ENCODE measurements at regions not wholly inside any gene's neighbourhood (a gene's known extent, or its start where the extent isn't known, plus 50 kb on each side); places are given as distances from the start of the nearest gene placed in this dataset.

- Histone ChIP-seq H3K36me3 (no peaks in the 10 kb centered on the region), H3K9me3 (no peaks in the 10 kb centered on the region), H3K27ac (no peak overlapping the region), H3K4me1 (no peaks in the 10 kb centered on the region), H3K27me3 (no peaks in the 10 kb centered on the region), H3K4me3 (no peak overlapping the region)
- DNase-seq (no peak), ATAC-seq (no peak)
- 73% methylated on average over 10 of the region's 10 CpGs for WGBS (ENCODE audit: insufficient coverage, low coverage, low lambda C conversion rate, missing lambda C conversion rate)
- intact Hi-C loops (cut with DNase I) = no loop called here
- no peak for TF ChIP-seq CTCF (IDR thresholded peaks at IDR 0.05)
- TF ChIP-seq POLR2A (IDR thresholded peaks at IDR 0.05) = no peak
Measured at GRCh38 chr2:136486115-136486514, 279.2 kb upstream of the THSD7B start.

- intact Hi-C loops (cut with DNase I) = no loop called here
- no peaks in the 10 kb centered on the region for H3K36me3 ChIP-seq
- TF ChIP-seq CTCF (IDR thresholded peaks at IDR 0.05) (no peak), POLR2A (IDR thresholded peaks at IDR 0.05) (no peak)
- DNase-seq (no peak), ATAC-seq (no peak)
- H3K4me3 ChIP-seq = no peak overlapping the region
- no peaks in the 10 kb centered on the region for H3K9me3 ChIP-seq
- H3K27ac ChIP-seq = no peak overlapping the region
- H3K4me1 ChIP-seq = no peaks in the 10 kb centered on the region
- 44% methylated on average over 3 of the region's 3 CpGs for WGBS (ENCODE audit: insufficient coverage, low coverage, low lambda C conversion rate, missing lambda C conversion rate)
- no peaks in the 10 kb centered on the region for H3K27me3 ChIP-seq
Measured at GRCh38 chr2:136482966-136483365, 282.4 kb upstream of the THSD7B start.

- Histone ChIP-seq H3K4me3 (no peak overlapping the region), H3K36me3 (no peaks in the 10 kb centered on the region), H3K4me1 (no peaks in the 10 kb centered on the region), H3K27ac (no peak overlapping the region), H3K27me3 (no peaks in the 10 kb centered on the region), H3K9me3 (no peaks in the 10 kb centered on the region)
- DNase-seq (no peak), ATAC-seq (no peak)
- WGBS (ENCODE audit: insufficient coverage, low coverage, low lambda C conversion rate, missing lambda C conversion rate) = 79% methylated on average over 2 of the region's 2 CpGs
- no peak for TF ChIP-seq CTCF (IDR thresholded peaks at IDR 0.05)
- TF ChIP-seq POLR2A (IDR thresholded peaks at IDR 0.05) = no peak
- intact Hi-C loops (cut with DNase I) = no loop called here
Measured at GRCh38 chr2:136482006-136482405, 283.3 kb upstream of the THSD7B start.

- no CpG with 5 or more reads among the region's 2 CpGs for WGBS (ENCODE audit: insufficient coverage, low coverage, low lambda C conversion rate, missing lambda C conversion rate)
- H3K27ac ChIP-seq = no peak overlapping the region
- no peak for TF ChIP-seq CTCF (IDR thresholded peaks at IDR 0.05)
- no peak for TF ChIP-seq POLR2A (IDR thresholded peaks at IDR 0.05)
- no peaks in the 10 kb centered on the region for H3K27me3 ChIP-seq
- no peak for DNase-seq
- no peaks in the 10 kb centered on the region for H3K36me3 ChIP-seq
- no peak for ATAC-seq
- intact Hi-C loops (cut with DNase I) = no loop called here
- no peaks in the 10 kb centered on the region for H3K4me1 ChIP-seq
- no peaks in the 10 kb centered on the region for H3K9me3 ChIP-seq
- no peak overlapping the region for H3K4me3 ChIP-seq
Measured at GRCh38 chr2:136479696-136480095, 285.6 kb upstream of the THSD7B start.

GRCh38 chr2:136468799-136469369, 296.5 kb upstream of the THSD7B start:
- DNase-seq (no peak), ATAC-seq (no peak)
- 27% methylated on average over 4 of the region's 7 CpGs for WGBS (ENCODE audit: insufficient coverage, low coverage, low lambda C conversion rate, missing lambda C conversion rate)
- Histone ChIP-seq H3K36me3 (no peaks in the 10 kb centered on the region), H3K27ac (no peak overlapping the region), H3K4me1 (no peaks in the 10 kb centered on the region), H3K27me3 (no peaks in the 10 kb centered on the region), H3K4me3 (no peak overlapping the region), H3K9me3 (no peaks in the 10 kb centered on the region)
- intact Hi-C loops (cut with DNase I) = no loop called here
- TF ChIP-seq CTCF (IDR thresholded peaks at IDR 0.05) (no peak), POLR2A (IDR thresholded peaks at IDR 0.05) (no peak)

All from right lobe of liver (tissue), 6 donors.